Activated CD4-positive, alpha-beta T cell treated with anti-CD3 and anti-CD28 coated beads for 4 hours (primary cell): ENCODE measurements at regions not wholly inside any gene's neighbourhood (a gene's known extent, or its start where the extent isn't known, plus 50 kb on each side); places are given as distances from the start of the nearest gene placed in this dataset.

Experiments used
- DNase-seq, 2 donors: peaks; one replicate each; pipeline ENCODE4 v3.0.0-alpha.2; 2020

DNA sequence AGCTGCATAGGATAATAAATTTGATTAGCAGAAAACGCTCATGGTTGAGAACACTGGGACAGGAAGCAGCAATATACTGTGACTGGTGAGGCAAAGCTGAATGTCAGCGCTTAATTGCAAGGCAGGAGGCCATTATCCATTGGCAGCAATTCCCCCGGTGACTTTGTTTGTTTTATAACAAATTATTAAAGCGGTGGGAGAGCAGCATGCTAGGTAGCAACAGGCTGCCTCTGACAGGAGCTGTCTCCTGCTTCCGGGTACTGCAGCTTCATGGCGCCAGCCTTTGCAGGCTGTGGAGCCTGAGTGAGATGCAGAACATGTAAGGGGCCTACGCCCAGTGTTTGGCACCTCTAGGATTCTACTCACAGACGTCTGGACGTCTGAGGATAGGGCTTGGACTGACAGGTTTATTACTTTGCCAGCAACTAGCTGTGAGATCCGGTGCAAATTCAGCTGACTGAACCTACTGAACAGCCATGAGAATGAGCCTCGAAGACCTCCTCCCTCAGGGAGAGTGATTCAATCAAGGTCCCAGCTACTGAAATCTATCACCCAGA is 82.1 kb upstream of the SSTR1 start:
- no peak for DNase-seq

DNA sequence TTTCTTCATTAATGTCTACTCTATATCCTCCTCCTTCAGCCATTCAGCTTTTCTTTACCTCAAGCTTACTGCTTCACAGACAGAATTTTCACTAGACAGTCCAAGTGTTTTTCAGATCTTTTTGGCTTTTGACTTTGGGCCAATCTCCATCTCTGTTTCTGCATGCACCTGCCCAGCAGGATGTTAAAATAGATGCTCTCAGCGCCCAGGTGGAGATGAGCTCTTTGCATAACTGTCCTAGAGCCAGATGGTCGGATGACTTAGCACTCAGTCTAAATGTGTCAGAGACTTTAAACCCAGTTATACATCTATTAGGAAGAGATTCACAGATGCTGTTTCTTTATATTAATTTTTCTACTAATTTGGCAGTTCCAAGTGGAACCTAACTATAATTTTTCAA is 80.3 kb upstream of the SSTR1 start:
- DNase-seq = no peak

DNA sequence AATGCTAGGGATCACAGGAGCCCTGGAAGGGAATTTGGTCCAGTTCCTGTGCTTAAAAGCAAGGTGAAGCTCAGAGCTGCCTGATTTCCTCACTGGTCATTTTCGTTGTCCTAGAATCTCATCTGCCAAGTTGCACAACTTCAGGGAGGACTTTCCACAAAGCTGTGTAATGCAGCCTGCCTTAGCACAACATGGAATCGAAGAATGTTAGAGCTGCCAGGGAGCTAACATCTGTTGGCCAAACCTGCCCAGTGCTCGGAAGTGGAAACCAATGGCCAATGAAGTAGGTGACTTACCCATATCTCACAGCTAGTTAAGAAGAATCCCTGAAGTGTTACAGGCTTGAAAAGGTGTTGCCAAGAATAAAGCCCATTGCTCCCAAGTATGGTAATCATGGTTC is 79.9 kb upstream of the SSTR1 start:
- no peak for DNase-seq

DNA sequence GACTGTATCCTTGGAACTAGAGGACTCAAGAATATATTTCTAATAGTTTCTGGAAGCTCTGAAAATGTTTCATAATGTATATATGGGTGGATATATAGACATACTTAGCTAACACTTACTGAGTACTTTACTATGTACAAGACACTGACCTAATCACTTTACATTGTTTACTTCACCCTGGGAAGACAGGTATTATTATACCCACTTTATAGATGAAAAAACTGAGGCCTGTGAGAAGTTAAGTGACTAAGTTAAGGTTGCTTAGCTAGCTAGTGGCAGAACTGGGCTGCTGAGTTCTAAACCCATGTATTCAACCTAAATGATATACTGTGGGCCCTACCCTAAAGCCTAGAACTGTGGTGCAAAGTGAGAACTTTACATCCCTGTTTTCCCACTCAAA is 79.1 kb upstream of the SSTR1 start:
- DNase-seq = no peak

DNA sequence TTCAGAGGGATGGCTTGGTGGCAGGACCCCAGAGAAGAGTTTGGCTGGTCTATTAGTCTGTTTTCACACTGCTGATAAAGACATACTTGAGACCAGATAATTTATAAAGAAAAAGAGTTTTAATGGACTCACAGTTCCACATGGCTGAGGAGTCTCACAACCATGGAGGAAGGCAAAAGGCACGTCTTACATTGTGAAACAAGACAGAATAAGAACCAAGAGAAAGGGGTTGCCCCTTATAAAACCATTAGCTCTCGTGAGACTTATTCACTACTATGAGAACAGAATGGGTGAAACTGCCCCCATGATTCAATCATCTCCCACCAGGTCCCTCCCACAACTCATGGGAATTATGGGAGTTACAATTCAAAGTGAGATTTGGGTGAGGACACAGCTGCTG is 78.5 kb upstream of the SSTR1 start:
- DNase-seq = no peak

DNA sequence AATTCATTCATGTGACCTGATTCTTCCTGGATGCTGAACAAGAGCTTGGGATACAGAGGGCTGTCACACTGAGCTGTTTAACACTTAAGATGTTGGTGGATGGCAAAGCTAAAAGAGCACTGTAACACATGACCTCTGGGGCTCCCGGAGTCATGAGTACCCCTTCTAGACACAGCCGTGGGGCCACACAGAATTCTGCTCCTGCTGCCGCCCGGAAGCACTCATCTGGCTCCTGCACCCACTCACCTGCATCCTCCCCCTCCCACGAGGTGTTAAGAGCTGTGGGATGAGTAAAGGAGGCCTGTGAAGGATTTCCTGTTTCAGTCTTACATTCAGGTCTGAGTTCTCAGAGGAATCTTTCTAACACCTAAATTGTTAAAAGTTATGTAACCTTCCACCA is 78.0 kb upstream of the SSTR1 start:
- peak; percentile 24 to 27 for DNase-seq

DNA sequence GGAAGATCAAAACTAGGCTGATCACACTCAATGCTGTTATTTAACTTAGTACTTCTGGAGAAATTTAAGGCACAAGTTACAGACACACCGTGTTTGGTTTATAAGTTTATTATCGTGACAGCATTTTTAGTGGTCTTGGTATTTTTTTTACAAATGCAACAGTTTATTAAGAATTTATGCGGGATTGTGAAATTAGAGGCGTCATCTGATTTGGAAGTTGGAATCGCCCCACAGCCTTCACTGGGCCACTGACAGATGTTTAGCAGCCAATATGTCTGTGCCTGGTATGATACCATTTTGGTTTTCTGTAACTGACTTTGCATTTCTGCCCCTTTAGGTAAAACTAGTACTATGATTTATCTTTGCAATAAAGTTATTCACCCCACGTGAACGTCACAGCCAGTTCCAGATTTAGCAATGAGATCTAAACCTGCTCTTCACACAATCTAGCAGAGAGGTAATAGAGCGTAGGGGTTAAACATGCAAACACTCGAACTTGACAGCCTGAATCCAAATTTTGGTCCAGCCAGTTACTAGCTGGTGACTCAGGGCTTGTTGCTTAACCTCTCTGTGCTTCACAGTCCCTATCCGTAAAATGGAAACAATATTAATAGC is 73.2 kb upstream of the SSTR1 start:
- DNase-seq = no peak

DNA sequence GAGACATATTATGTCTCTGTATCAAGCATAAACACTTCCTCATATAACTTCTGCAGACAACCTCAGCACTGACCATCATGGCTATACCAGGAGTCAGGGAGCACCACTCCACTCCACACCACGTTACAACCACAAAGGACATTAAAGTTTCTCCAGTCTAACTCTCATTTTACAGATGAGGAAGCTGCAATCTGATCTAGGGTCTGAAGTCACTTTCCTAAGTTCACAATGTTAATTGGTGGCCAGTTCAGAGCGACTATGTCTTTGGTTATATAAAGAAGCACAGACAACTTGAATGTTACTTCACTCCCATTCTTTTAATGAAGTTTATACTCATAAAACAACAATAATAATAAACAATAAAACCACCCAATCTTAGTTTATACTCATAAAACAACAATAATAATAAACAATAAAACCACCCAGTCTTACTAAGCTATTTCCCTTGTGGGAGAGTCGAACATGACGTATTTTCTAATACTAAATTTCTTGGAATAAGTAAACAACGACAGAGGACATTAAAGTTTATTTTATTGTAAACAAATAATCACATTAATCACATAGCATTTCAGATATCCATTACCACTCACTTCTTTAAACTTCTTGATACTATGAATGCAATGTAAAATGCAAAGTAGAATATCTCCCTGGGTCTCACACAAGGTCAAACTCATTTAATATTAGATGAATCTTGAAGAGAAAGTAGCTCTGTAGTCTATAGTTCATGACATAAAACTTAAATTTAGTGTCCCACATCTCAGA is 72.4 kb upstream of the SSTR1 start:
- DNase-seq = no peak

DNA sequence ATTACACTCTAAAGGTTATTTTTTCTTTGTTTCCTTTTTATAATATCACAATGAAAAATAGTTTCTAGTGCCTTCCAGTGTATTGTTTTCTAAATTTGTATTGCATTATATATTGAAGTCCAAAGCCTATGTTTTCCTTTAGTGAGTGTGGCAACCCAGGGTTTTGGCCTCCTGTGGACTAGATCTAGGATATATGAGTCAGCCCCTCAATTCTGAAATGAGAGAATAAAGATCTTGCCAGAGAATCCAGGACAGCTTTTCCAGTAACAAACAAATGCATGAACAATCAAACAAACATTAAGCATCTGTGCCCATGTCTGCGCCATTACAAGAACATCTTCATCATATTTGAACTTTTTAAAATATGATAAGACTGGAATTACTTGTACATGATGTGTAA is 70.7 kb upstream of the SSTR1 start:
- DNase-seq = no peak

DNA sequence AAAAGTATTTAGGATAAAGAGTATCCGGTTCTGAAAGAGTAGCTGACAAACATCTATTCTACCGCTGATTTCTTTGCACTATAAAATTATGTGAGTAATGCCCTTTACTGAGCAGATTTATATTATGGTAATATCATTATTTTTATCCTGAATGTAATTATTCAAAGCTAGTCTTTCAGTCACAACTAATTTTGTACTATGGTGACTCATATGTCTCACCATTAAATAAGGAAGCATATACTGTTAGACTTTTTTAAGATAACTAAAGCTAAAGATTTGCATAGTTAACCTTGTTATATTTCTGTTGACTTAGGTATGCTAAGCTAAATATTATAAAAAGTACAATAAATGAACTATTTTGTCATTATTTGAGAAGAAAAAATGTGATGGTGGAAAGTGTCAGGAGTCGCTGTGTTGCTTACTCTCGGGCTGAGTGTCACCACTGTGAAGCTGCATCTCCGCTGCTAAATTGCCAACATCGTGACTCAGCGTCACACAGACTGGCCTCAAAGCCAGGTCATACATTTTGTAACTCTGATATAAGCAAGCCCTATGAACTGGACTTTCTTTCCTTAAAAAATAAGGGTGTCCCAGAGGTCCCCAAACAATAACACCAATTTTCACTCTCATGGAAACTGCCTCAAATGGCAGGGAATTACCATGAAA is 69.1 kb upstream of the SSTR1 start:
- DNase-seq = no peak

DNA sequence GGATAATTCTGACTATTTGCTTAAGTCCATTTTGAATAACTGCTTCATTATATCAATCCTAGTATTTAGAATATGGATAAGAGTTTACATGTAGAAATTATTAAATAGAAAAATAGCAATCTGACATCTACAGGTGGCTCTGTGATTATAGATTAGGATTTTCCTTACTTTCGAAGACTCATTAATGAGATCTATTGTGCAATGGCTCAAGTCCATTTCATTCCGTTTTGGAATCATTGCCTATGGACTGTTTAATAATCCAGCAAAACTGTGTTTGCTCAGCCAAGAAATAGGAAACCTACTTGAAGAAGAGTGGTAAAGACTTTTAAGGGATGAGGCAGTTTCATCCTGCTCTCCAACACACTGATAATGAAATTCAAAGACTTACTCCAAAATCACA is 67.8 kb upstream of the SSTR1 start:
- DNase-seq = no peak

DNA sequence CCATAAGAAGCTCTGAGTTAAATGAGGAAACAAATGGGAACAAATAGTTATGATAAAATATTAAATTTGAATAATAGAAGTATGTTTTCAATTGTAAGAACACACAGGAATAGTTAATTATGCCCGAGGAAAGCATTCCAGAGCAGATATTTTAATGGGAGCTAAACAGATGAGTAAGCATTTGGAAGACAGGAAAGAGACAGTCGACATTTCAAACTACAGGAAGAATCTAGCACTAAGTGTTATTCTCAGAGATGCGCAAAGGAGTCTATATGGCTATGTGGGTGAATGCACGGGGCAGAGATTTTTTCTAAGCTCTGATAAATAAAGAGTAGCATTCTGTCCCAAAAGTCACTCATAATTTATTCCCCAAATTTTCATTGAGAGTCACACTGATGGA is 64.5 kb upstream of the SSTR1 start:
- no peak for DNase-seq

DNA sequence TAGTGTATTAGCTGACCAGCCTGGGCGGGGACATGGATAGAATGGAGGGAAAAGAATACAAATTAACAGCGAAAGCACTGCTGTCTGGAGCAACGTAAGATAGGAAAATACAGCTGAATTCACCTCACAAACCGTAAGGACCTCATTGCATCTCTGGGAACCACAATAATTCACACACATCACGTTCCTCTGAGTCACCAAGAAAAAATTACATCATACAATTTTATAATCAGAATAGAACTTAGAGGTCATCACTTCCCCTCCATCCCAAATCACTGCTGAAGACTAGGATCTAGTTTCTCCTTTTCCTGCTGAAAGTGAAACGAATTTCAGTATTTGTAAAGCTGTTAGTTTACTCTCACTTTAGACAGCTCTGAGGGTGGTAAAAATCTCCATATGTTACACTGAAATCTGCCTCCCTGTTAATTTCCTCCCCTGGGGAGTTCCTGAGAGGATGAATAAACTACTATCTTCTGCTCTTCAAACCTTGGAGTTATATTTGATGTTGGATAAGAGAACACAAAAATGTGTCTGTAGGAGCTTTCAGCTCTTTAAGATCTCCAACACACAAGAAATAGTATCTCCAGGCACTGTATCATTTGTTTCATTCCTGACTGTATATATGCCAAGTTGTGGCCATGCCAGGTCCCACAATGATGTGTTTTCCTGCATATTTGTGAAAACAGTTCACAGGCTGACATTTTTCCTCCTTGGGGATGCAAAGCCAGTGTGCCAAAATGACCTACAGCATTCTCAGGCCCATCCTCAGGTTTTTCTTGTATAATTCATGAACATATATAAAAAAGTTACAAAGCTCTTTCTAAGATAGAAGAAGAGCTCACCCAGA is 63.8 kb upstream of the SSTR1 start:
- DNase-seq = no peak

DNA sequence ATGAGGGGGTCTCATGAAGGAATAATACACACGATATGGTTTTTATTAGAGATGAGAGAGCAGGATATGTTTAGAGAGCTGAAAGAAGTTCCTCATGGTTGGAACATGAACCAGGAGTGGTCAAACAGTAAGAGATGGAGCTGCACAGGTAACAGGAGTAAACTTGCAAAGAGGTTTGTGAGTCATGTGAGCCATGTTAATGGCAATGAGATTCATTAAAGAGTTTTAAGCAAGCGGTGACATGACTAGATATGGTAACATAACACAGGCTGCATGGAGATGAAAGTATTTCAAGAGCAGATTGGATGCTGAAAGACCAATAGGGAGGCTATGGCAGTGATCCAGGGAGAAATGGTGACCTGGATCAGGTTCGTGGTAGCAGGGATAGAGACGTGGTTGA is 62.6 kb upstream of the SSTR1 start:
- DNase-seq = no peak

DNA sequence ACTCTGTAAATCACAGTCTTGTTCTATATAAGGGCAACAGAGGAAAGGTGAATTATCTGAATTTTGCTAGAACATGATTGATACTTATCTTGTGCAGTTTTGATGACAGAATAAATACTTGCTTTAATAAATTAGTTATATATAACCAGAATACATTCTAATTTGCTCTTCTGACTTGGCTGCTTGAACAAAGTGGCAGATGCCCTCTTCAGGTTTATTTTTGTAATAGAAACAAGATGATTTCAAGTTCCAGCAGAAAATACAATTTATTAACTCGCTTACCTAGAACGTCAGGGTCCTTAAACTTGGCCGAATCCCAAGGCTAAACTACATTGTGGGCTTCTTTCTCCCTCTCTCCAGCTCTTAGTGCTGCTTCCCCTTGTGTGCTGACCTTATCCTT is 57.6 kb upstream of the SSTR1 start:
- no peak for DNase-seq
